HG03565 (cell line): ENCODE measurements at regions not wholly inside any gene's neighbourhood (a gene's known extent, or its start where the extent isn't known, plus 50 kb on each side); places are given as distances from the start of the nearest gene placed in this dataset.
"Not testable (repeated sequence)": the region's sequence is repeated elsewhere in the genome, so short reads cannot be mapped to it uniquely, and the experiment has no call there.

ENCODE experiments used
- ATAC-seq: cut with Tn5 transposase; IDR thresholded peaks from one replicate; pipeline ENCODE4 v1.9.1; 2021; ENCODE audit warnings: mild to moderate bottlenecking, moderate library complexity; ENCODE audit not compliant: unreplicated experiment

DNA sequence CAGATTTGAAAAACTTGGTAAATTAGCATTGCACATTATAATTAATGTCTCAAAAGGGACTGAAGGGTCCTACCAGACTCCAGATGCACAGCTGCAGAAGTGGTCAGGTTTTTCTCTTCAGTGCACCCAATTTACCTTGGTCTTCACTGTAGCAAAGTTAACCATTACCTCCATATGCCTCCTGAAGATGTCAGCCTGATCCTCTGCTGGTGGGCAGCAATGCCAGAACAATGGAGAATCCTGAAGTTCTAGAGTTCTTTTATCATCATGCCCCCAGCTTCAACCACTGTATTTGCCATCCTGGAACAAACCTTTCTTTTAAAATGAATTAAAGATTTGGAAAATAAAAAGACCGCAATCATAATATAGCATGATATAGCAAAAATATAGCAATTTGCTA, 1774.8 kb upstream of the CELF4 start:
- no peak for ATAC-seq

DNA sequence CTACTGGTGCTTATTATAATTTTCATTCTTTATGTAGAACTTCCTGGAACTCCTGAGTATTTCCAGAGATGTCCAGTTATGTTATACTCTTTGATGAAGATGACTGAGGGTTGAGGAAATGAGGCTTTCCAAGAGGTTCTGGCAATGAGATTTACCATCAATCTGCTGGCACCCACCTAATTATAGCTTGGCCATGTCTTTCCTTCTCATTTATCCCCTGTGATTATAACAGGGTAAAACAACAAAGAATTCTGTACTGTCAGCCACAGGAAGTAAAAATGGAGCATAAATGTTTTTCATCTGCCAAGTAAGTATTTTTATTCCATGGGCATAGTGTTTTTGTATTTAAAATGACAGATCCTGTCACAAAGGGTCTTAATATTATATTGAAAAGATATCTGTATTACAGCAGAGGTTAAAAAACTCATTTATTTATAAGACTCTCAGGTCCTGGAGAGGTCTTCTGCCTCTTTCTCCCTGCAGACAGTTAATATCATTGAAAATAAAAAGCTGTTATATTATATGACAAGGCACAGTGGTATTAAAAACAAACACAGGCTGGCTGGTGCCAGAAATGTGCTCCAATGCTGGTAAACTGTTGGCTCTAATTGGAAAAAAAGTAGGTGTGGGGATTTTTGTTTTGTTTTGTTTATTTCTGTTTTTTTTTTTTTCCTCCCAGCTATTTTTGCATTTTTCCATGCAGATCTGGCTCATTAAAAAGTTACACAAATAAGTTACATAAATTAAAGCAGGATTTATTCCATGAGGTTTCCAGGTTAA, 1764.1 kb upstream of the CELF4 start:
- no peak for ATAC-seq

DNA sequence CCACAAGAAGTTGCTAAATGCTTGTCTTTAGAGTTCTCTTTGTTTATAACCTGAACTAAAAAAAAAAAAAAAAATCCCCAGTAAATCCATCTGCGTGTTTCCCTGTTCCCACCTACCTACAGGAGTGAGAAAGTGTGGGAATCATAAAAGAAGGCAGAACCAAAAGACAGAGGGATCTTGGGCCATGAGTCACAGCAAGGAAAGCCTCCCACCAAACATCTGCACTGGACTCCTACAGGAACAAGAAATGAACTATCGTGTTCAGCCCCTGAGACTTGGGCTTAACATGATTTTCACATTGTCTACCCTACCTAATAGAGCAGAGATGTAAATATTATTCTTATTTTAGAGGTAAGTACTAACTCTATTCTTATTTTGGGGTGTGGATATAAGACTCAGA, 1761.2 kb upstream of the CELF4 start:
- ATAC-seq, result no peak

DNA sequence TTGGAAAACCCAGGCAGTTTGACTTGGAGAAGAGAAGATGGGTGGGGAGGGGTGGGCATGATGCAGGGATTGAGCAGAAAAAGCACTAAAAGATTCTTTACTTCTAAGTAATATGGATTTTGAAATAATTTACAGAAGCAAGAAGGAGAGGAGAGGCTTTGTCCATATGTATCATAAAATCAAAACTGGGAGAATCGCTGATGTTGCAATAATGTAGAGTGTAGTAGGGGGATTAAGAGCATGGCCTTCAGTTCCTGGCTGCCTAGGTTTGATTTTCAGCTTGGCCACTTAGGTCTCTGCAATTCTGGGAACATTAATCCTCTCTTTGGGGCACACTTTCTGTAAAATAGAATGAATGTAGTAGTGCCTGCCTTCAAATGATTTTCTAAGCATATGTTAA, 1760.4 kb upstream of the CELF4 start:
- no peak for ATAC-seq

DNA sequence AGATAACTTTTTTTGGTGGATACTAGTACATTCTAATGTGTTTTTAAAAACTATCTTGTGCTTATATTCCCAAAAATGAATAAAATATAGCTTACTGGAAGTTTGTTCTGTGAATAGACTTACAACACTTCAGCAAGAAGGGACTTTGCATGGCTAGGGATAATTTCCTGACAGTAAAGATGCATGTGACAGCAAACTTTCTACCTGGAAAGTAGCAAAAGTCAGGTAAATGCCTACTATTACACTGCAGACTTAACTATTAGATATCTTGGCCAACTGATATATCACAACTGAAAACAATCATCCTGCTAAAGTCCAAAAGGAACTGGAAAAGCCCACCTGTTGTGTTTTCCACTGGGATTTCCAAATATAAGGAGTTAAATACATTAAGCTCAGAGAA, 1753.5 kb upstream of the CELF4 start:
- ATAC-seq, result no peak

DNA sequence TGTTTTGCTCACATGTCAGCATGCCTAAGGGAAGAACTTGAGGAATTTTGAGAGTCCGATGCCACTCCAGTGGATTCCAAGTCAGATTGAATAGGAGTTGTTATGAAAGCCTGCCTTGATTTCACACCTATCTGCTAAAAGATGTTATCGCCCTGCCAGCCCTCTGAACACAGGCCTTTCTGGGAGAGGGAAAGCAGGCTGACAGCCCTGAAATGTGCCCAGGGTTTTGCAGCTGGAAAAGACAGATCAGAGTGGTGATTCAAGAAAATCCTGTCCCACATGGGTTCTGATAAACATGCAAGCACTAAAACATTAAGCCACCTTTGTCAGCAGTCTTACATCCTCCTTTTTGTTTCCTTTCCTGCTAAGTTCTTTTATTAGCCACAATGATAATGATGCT, 1752.9 kb upstream of the CELF4 start:
- no peak for ATAC-seq

DNA sequence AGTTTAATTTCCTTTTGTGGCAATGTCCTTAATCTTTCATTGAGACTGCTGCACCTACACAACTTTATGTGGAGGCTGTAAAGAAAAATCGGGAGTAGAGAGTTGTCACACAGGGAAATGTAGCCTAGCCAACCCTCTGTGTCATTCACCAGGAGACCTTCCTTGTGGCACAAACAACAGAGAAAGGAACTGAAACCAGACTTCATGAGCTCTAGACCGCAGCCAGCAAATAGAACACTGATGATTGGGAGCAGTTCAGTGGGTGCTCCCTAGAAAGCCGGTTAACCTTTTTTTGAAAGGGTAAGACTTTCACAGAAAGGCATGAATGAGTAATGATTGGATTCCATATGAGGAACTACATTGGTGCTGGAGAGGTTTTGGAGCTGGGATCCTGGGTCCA, 1752.4 kb upstream of the CELF4 start:
- ATAC-seq, result no peak

DNA sequence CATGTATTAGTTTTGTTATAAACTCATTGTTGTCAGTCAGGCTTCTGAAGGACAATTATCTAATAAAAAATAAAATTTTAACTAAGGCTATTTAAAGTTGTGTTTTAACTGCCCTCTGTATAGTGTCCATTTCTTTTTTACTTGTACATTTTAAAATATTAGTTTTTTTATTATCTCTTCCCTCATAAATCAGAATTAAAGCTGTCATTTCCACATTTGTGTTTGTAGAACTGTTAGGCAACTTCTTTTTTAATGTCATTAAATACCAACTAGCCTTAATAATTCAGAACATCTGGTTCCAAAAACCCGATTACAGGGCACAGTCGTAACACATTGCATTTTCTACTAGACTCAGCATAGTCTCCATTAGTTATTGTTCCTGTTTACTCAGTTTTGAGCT, 1749.0 kb upstream of the CELF4 start:
- no peak for ATAC-seq

DNA sequence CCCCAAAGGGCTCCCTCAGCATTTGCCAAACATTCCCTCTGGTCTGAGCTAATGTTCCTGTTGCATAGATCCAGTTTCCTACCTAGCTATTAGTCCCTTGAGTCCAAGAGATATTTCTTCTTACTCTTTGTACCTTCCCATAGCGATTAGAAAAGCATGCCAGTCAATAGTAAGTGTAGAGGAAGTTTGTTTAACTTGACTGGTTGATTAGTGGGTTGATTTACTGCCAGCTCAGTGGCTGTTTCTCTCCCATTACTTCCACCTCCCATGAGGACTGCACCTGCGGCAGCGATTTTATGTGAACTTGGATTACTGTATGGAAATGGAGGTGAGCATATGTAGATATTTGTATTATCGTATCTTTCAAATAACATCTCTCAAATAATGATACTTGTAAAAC, 1748.4 kb upstream of the CELF4 start:
- no peak for ATAC-seq

DNA sequence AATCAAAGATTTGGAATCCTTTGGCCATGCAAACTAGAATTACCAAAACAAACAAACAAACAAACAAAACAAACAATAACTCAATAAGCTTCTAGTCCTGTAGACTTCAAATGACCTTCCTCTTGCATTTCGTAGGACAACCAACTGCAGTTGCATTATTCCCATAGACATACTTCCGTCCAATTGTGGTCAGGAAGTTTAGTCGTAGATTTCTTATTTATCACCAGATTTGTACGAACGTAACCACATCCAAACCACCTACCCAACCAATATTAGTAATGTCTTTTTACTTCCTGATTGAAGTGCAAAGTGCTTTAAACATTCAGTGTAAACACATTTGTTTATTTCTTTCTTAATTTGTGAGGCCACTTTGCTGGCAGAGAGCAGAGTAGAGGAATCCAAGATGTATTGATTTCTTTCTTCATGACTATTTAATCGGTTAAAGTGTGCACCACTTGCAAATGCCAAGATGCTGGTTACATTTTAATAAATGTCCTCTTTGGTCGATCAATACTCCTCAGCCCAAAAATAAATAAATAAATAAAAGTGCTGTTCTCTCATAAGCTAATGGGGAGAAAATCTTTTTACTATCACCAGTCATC, 1745.6 kb upstream of the CELF4 start:
- ATAC-seq, result no peak

DNA sequence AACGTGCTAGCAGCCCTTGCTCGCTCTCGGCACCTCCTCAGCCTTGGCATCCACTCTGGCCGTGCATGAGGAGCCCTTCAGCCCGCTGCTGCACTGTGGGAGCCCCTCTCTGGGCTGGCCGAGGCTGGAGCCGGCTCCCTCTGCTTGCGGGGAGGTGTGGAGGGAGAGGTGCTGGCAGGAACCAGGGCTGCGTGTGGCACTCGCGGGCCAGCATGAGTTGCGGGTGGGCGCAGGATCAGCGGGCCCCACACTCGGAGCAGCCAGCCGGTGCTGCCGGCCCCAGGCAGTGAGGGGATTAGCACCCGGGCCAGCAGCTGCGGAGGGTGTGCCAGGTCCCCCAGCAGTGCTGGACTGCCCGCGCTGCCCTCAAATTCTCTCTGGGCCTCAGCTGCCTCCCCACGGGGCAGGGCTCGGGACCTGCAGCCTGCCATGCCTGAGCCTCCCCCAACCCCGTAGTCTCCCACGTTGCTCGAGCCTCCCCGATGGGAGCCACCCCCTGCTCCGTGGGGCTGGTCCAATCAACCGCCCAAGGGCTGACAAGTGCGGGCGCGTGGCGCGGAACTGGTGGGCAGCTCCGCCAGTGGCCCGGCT, 1743.4 kb upstream of the CELF4 start:
- not testable (repeated sequence) for ATAC-seq

DNA sequence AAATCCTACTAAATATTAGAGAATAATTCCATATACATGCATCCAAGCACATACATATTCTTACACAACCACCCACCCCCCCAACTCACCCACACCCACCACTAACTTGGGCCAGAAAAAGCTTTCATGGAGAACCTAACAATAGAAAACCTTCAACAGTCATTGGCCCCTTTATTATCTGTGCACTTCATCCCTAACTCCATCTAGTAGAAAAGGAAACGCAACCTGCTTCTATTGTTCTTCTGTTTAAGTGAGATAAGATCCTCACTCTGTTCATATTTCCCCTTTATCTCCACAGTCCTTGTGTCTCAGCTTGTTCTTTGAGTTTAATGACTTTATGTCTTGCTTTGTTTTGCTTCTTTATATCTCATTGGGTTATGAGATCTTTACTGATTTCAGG, 1740.2 kb upstream of the CELF4 start:
- ATAC-seq, result no peak

DNA sequence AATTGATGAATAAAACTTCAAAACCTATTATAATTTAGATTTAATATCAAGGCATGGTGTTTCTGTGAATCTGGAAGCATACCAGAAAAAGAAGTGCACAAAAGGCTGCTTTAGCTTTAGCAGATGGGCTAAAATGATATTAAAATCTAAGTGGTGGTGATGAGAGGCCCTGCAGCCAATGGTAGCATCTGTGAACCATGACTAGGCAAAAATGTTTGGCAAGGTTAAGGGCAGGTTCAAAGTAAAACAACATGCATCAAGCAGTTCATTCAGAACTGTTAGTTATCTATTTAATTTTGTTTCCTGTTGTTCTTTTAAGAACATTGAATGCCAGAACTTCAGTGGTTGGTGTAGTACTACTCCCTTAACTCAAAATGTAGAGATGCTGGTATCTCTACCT, 1736.9 kb upstream of the CELF4 start:
- ATAC-seq, result no peak

DNA sequence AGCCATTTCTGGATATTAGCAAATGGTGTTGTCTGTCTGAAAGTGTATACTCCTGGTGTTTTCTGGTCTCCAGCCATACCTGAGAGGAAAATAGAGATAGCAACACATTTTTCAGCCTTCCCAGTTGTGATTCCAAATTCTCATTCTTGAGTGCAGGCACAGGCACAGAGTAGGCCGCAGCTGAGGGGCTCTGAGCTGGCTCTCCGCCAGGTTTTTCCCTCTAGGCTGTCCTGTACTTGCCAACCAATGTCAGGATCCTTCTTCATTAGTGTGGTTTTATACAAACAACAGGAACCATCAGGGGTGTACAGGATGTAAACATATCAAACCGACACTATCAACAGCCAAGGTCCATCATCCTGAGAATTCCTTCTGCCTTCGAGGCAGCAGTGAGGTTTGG, 1733.6 kb upstream of the CELF4 start:
- ATAC-seq, result no peak

DNA sequence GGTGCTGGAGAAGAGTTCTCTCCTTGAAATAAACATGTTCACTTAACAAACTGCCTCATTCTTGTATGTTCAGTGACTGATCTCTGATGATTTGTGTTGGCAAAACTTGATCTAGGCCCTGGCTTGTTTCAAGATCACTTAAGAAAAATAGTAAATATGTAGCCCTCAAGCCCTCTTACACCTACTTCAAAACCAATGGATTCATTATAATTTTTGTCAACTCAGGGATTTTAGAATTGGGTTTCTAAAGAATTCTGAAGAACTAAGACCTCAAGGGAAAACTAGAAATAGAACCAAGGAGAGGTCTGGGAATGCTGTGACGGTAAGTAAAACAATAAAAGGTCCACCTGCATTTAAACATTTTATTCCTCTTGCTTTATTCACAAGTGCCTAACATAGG, 1731.6 kb upstream of the CELF4 start:
- no peak for ATAC-seq

DNA sequence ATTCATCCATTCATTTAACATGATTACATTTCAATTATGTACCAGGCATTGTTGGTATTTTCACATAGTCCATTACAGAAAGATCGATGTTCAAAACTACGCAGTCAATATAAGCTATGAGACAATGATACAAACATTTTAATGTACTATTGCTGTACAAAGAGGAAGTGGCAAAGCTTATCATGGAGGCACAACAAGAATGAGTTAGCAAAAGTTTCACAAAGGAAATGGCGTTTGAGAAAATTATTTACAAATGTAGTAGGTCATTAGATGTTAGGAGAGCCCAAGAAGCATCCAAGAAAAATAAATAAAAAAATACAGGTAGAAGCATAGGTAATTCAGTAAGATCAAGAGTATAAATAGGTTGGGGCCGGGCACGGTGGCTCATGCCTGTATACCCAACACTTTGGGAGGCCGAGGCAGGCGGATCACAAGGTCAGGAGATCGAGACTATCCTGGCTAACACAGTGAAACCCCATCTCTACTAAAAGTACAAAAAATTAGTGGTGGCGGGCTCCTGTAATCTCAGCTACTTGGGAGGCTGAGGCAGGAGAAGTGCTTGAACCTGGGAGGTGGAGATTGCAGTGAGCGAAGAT, 1730.8 kb upstream of the CELF4 start:
- no peak for ATAC-seq

DNA sequence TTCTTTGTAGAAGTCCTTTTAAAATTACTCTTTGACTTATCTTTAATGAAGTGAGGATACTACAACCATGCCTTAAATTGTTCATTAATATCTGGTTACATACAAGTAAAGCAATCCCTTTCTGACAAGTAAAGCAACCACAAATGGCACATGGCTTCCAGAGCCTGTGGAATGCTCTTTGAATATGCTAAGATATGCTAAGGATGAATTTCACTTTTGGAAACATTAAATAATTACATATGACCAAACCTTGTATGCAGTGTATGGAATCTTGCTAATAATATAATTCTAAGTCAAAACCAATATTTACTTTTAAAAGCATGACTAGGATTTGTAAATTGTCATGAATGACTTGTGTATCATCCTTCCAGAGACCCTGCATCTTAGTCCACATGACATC, 1711.2 kb upstream of the CELF4 start:
- no peak for ATAC-seq

DNA sequence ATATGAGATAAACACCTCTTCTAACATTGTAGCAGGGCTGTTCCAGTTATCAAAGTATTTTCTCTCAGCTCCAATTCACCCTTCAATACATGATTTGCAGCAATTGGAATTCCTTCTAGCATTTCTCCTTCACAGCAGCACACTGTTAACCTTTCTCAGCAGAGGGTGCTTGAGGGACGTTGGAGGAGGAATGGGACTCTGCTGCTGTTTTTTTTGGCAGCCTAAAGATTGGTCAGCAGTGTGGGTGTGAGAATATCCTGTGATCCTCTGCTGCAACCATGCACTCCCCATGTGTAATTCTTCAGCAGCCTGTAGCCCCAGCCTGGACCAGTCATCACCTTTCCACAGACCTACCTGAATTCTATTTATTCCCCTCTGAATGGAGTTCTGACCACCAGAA, 1708.9 kb upstream of the CELF4 start:
- no peak for ATAC-seq

DNA sequence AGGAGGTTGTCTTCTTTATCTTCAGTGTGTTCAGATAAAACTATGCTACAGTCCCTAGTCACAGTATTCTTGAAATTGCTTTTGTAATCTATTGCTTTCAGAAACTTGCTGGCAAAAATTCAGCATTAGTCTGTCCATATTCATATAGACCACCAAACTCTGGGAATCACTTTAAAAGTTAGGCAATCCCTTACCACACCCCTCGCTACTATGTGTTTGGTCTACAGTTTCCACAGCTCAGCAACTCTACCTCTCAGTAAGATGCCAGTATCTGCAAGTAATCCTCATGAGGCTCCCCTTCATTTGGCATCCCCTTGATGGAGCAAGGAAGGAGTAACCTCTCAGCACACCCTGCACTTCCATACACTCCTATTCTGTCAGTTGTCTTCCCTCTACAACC, 1706.6 kb upstream of the CELF4 start:
- no peak for ATAC-seq

DNA sequence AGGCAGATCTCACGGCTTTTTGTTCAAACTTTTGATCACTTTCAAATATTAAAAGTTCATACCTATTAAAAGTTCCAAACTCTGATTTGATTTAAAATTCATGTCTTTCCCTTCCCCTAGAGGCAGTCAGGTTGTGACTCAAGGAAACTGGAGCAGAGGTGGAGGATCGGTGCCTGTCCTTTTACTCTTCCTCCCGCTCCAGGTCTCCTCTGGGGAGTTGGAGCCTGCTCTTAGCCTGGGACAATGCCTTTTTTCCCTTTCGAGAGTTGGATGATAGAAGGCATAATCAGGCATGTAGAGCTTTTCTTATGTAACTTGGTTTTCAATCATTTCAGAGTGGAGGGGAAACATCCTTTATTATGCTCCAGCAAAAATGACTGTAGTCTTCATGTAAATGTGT, 1706.1 kb upstream of the CELF4 start:
- ATAC-seq, result no peak

DNA sequence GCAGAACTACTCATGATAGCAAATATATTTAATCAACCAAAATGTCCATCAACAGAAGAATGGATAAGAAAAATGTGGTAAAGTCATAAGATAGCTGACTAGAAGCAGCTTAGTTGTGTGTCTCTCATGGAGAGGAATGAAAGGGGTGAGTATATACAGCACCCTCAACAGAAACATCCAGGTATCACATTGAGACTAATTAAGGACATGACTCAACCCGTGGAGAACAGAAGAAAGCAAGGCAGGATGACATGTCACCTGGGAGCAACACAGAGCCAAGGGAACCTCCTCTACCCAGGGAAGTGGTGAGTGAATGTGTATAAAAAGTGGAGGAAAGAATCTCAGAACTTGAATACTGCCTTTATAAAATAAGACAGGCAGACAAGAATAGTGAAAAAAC, 1695.0 kb upstream of the CELF4 start:
- ATAC-seq, result no peak

DNA sequence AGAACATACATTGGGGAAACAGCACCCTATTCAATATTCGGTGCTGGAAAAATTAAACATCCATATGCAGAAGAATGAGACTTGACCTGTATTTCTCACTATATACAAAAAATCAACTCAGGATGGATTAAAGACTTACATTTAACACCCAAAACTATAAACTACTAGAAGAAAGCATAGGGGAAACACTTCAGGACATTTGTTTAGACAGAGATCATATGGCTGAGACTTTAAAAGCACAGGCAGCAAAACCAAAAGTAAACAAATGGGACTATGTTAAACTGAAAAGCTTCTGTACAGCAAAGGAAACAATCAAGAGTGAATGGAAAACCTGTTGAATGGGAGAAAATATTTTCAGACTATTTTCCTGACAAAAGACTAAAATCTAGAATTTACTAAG, 1694.1 kb upstream of the CELF4 start:
- no peak for ATAC-seq
